HG03280 (cell line): ENCODE measurements at regions not wholly inside any gene's neighbourhood (a gene's known extent, or its start where the extent isn't known, plus 50 kb on each side); places are given as distances from the start of the nearest gene placed in this dataset.

Source experiments
- ATAC-seq: cut with Tn5 transposase; IDR thresholded peaks from one replicate; pipeline ENCODE4 v1.9.1; 2021; ENCODE audit warnings: mild to moderate bottlenecking, moderate library complexity; ENCODE audit not compliant: unreplicated experiment

DNA sequence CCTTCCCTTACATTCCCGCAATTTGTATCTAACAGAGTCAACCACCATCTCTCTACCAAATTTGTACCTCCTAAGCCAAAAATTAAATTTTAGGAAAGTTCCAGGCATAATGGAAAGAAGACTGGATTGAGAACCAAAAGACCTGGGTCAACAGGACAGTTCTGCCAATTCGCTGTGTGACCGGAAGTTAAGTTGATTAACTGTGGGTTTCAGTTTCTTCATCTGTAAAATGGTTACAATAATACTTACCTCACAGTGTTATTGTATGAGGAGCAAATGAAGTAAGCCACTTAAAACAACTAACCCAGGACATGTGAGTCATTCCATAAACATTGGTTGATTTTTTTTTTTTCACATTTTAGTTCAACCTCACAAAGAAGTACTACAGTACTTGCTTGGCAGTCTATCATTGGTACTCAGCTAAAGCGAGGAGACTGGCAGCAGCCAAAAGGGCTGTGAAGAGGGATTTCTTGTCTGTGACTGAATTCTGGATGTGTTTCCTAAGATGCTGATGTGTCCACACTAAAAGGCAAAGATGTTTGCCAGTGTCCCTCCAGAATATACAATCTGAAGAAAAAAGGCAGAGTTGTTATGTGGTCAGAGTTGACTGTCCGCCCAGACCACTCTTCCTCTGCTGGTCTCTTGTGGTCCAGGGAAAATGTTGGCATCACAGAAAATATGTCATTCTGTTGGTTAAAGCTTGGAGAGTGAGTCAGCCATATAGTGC lies 198.6 kb downstream of the TLE1 start:
- no peak for ATAC-seq

DNA sequence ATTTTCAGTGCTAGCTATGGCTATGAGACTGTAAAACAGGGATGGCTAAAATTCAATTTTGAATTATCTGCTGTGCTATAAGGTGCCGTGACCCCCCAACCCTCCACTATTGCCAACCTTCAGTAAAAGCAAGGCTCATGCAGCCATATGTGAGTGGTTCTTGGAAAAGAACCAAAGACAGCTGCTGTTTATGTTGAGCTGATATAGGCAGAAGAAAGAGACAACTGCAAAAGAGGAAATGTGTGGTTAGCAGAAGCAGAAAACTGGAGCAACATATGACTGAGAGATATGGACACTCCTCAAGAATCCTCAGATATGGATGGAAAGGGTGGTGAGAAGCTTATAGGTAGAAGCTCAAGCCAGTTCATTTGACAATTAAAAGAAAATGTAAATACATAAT lies 200.3 kb downstream of the TLE1 start:
- no peak for ATAC-seq

DNA sequence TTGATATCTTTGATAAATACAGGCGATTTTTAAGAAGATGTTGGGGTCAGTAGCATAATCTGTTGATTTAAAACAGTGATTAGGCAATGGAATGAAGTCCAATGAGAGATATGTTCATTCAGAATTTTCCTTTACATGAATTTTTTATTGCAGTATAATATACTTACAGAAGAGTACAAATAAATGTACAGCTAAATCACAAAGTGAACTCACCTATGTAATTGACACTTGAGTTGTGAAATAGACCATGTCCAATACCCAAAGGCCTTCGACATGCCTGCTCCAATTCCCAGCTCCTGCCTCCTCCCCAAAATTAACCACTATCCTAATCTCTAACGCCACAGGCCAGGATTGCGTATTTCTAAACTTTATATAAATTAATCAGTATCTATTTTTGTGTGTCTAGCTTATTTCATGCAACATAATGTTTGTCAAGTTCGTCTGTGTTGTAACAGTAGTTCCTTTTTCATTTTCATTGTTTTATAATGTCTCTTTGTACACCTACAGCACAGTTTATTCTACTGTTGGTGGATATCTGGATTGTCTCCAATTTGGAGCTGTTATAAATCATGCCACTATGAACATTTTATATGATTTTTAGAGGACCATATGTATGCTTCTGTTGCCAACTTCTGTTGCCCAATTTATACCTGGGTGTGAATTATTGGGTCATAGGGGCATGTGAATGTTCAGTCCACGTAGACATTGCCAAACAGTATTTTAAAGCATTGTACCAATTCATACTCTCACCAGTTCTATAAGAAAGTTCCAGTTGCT lies 208.3 kb downstream of the TLE1 start:
- no peak for ATAC-seq

DNA sequence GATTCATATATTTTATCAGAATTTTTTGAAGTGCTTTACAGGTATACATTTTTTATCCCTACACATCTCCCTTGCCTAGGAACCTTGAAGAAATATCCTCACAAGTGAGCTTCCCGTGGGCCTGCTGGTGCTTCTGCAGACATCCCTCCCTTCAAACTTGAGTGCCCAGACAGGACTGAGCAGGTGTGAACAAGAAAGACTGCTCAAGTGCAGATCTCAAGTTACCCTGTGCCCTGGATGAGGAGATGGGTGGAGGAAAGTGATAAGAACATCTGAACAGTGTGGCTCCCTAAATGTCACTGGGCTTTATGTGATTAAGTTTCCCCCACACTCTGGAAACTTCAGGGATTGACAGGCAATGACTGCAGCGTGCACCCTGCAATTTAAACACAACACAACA lies 209.8 kb downstream of the TLE1 start:
- no peak for ATAC-seq

DNA sequence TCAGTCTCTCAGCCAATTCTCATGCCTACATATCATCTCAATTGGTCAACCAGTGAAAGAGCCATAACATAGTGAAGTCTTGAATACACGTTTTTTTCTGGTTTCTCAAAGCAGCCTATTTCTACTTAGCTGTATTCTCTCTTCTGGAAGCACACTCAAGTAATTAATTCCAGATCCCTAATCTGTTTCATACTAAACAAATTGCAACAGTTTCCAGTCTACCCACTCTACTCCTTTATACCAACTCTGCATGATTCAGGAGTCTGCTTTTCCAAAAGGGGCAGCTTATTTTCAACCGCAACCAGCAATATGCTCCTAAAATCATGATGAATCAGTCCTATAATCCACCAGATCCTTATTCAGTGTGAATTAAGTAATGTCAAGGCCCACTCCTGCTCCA lies 211.7 kb downstream of the TLE1 start:
- no peak for ATAC-seq

DNA sequence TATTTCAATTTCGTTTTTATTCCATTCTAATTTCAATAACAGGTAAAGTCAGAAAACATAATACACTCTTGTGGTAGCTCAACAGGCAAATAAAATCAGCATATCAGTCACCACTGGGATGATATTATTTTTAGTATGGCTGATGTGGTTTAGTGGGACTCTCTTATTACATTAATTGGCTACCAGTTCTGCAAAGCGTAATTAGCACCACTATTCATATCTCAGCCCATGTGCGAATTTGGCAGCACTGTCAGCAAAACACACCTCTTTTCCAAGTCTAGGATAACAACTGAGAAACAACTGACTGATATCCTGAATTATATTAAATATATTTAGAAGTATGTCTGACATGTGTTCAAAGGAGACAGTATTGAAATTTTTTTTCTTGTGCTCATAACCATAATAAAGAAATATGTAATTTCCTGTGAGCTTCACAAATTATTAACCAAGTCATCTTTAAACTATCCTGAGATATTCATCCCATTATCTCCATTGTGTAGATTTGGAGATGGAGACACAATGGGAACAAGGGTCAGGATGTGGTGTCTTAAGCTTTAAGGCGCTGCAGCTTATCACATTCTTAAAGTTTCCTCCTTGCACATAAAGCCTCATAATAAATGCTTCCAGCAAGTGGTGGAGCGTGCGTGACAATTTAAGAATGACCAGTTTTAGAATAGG lies 212.4 kb downstream of the TLE1 start:
- ATAC-seq: no peak

DNA sequence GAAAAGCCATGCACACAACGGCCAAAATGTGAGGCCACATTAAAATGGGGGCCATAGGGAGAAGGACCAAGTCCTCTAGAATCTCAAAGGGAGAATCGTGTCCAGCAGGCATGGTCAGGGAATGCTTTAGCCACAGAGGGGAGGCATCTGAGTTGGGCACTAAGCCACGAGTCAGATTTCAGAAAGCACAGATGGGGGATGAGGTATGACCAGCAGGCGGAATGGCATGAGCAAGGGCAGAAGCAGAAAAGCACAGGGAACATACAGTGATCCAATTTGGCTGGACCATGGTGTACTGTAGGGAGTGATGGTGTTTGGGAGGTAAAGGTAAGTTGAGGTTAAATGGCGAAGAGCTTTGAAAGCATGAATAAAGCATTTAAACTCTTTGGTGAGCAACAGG lies 214.6 kb downstream of the TLE1 start:
- ATAC-seq: no peak

DNA sequence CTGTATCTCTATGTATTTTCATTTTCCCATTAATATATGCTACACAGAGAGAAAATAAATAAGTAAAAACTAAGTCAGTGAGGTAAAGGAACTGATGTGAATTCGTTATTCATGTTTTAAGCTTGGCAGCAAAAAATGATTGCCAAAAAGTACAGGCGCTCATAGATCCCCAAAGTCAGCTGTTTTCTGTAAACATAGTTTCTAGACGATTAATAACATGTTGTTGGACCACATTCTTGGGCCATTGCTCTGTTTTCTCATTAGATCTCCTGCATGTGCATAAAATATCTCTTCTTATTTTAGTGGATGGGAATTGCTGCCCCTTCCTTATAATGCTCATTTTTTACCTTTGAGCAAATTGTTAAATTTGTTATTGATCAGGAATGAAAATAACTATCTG lies 215.2 kb downstream of the TLE1 start:
- no peak for ATAC-seq

DNA sequence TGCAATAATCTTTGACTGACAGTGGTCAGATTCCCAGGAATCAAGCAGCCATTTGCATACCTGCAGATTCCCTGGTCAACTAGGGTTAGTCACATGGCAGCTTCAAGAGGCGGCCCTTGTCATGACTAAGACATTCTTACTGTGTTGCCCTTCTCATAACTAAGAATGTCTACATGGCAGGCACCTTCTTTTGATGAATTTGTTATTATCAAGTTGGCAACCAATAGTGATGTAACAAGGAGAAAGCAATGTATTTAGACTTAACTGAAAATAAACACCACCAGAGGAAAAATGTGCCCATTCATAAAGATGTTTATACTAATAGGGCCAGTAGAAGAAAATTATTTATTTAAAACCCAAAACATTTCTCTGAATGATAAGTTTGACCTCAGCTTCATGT lies 215.6 kb downstream of the TLE1 start:
- no peak for ATAC-seq

DNA sequence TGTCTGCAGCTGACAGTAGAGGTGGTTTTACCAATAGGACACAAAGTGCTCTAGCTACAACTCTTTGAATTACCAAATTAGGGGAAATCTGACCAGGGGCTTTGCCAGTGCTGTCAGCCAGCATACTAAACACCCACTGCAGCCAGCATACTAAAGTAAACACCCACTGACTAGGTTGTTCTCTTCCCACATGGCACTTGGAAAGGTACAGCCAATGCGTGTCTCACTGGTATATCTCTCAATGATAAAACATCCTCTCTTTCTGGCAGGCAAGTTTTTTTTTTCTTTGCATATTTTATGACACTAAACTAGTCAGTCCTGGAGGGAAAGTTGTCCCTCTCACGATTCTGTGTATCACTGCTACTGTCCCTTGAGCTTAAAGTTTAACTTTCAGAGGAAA lies 216.1 kb downstream of the TLE1 start:
- ATAC-seq: no peak

DNA sequence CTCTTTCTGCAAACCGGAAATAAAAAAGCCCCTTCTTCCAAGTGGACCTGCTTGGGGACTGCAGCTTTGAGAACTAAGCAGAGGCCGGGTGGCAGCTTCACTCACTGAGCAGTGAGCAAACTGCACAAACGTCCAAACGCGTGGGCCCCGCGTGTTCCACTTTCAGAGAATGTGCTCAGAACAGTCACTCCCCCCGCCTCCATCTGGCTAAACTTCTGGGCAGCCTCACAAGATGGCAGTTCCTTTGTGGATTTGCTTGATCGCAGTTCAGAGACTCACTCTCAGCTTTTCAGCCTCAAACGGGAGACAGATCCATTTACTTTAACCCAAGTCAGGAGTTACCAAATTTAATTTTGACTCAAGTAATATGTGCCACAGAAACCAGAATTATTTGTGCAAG lies 216.6 kb downstream of the TLE1 start:
- ATAC-seq: no peak

DNA sequence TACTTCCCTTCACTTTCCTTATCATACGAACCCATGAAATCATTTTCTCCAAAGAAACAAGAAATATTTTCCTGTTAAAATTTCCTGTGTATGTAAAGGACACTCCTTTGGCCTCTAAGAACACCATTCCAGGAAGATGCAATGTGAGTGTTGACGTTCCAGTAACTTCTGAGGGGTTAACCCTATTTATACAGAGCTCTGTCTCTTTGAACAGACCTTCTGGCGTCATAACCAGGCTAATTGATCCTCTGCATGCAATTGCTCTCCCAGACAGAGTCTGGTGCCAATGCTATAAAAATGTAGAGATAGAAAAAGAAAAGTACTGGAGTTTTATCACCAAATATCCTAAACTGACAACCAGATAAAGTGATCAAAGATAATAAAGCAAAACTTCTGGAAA lies 218.5 kb downstream of the TLE1 start:
- ATAC-seq: no peak

DNA sequence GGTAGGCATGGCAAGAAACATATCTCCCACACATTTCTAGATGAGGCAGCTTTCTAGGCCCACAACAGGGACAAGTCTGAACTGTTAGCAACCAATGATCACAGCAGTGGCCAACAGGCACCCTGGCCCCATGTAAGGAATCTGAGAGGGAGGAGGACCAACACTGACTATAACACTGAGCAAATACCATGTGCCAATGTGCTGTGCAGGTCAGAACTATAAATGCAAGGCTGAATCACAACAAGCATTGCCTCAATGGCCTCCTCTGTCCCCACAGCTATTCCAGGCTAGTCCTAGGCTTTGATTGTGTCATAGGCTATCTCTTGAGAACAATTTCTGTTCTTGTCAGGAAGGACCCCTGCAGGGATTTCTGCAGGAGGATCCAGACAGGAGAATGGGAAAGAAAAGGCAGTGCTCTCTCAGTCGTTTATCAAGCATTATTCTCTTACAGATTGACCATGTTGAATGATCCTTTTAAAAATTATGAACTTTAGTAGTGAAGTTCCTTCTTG lies 221.2 kb downstream of the TLE1 start:
- ATAC-seq: no peak

DNA sequence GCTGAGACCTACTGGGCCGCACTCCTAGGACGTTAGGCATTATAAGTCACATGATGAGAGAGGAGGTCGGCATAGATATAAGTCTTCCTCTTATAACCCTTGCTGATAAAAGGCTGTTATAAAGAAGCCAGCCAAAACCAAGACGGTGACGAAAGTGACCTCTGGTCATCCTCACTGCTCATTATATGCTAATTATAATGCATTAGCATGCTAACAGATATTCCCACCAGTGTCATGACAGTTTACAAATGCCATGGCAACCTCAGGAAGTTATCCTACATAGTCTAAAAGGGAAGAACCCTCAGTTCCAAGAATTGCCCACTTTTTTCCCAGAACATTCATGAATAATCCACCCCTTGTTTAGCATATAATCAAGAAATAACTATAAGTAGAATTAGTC lies 222.4 kb downstream of the TLE1 start:
- no peak for ATAC-seq

DNA sequence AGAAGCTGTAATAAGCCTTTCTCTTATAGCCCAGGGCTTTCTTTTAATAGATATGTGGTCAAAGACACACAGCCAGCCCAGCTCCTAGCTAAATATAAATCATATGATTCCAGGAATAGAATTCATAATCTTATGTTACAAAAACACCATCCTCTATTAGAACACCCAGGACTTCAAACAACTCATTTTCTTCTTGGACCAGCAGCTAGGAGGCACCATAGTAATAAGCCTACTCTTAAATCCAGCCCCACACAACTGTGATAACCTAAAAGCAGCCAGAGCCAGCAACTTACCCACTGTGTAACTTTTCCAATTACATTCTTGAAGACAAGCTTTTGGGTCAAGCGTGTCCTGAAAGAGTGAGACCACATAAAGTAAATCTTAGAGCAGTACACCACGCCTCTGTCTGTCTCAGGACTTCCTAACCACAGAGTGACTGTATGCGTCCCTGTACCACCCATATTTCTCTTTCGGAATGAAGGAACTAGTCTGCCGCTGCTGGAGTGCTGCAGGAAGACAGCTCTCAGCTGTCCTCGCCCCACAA lies 223.8 kb downstream of the TLE1 start:
- ATAC-seq: no peak

DNA sequence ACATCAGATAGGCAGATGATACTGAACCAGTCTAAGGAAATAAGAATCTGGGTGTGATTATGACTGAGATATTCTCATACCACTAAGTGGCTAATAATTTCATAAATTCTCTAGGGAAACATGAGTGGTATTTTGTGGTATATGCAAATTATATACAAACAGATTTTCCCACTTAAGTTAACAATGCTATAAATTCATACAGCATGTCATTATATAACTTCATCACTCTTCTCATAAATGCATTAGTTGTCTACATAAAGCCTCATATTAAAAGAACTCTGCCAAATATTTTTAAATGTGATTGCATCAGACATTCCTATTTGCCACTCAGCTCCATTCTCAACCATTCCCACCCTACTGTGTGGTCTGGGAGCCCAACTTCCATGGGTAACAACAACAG lies 226.5 kb downstream of the TLE1 start:
- no peak for ATAC-seq

DNA sequence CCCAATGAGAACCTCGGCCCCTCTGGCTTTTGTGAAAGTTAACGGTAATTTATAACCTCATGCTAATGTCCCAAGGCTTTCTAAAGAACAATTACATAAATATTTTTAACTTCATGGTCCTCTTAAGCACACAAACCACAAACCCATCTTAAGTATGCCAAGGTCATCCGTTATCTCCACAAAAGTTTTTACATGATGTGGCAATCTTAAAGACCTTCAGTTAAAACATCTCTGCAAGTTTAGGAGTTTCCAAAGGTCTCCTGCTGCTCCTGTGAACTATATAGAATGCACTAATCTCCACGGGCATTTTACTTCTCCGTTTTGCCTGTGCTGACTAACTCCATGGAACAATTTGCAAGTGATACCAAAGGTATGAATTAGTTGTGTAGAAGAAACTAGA lies 228.2 kb downstream of the TLE1 start:
- no peak for ATAC-seq

DNA sequence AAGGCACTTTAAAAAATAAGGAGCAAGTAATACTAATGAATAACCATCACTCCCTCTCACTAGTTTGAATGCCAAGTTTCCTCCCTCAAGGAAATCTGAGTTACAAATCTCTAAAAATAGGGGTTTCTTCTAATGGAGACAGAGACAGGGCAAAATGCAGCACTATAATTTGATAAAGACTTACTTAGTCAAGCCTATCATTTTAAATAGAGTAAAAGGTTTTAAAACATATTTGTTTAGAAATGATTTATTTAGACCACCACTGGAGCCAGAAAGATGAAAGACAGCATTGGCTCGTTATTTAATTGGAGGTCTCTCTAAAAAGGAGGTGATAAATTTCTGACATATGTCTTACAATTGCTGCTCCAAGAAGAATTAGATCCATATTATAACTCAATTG lies 228.7 kb downstream of the TLE1 start:
- ATAC-seq: no peak

DNA sequence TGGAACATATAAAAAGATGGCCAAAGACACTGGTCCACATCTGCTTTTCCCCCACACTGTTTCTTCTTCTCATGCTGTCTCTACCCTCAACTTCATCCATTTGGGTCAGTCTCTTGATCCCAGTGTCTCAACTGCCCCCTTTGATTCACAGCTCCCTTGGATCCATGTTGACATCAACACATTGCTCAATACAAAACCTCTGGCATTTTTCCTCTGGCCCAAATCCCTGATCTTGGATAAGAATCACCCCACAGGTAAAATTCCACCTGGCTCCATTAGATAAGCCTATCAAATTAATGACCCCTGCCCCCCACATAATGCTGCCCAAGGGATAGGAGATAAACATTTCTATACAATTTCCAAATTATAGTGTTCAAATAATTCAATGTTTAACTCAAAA lies 229.8 kb downstream of the TLE1 start:
- no peak for ATAC-seq

DNA sequence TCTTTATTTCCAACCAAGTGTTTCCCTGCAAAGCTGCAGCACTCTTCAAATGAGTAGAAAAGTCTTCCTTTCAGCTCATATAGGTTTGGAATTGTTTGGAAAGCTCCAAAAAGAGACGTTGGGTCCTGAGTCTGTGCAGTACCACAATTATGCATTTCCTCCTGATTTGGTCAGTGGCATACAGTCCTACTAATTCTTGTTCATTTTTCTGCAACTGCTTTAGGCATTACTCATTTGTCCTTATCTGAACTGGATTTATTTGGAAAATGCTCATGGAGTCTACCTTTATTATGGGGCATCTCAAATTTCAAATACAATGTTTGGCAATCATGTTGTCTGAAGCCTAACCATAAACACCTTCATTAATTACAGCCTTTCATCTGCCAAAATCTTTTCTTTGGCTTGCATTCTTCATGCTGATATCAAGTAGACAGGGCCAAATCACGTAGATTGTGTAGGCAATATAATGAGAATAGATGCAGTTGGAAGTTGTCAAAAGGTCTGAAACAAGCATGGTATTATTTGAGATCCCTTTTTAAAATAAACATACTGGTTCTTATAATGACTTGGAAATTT lies 232.8 kb downstream of the TLE1 start:
- no peak for ATAC-seq
